Ovary (tissue), 3 donors: ENCODE measurements at regions not wholly inside any gene's neighbourhood (a gene's known extent, or its start where the extent isn't known, plus 50 kb on each side); places are given as distances from the start of the nearest gene placed in this dataset.

Experiments used
- EP300 ChIP-seq: sonication (generic); formaldehyde crosslinking; IDR thresholded peaks from one replicate; pipeline ENCODE4 v1.6.1; 2017; ENCODE audit warnings: antibody characterized with exemption
- TF ChIP-seq, protein P1 (sequence below), 3 donors: fragments of 450-650 bp in 2 of 3; fragments of 200-600 bp in 1 of 3; IDR thresholded peaks; one replicate each; pipeline versions ENCODE4 v1.5.1 to v1.8.0; 2016 to 2022; ENCODE audit warnings: antibody characterized with exemption in 3 of 3, mild to moderate bottlenecking in 1 of 3
- donor health status: DM: no; HTN: no; CAD: no.

DNA sequence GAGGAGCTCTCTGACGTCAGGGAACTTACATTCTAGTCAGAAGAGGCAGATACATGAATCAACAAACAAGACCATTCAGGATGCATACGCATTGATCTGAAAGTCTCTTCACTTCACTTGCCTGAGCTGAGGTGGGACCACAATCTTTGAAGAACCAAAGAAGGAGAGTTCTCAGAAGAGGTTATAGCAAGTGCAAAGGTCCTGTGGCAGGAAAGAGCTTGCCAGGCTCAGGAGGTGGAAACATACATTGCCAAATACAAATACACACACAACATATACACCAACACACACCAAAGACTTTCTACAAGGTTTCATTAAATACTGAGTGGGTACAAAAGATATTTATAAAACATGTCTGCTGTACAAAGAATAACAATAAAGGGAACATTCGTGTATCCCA, 86.8 kb upstream of the GJB5 start:
- TF ChIP-seq, protein P1, sequence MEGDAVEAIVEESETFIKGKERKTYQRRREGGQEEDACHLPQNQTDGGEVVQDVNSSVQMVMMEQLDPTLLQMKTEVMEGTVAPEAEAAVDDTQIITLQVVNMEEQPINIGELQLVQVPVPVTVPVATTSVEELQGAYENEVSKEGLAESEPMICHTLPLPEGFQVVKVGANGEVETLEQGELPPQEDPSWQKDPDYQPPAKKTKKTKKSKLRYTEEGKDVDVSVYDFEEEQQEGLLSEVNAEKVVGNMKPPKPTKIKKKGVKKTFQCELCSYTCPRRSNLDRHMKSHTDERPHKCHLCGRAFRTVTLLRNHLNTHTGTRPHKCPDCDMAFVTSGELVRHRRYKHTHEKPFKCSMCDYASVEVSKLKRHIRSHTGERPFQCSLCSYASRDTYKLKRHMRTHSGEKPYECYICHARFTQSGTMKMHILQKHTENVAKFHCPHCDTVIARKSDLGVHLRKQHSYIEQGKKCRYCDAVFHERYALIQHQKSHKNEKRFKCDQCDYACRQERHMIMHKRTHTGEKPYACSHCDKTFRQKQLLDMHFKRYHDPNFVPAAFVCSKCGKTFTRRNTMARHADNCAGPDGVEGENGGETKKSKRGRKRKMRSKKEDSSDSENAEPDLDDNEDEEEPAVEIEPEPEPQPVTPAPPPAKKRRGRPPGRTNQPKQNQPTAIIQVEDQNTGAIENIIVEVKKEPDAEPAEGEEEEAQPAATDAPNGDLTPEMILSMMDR (IDR thresholded peaks at IDR 0.05): no peak
- no peak for TF ChIP-seq EP300
